ENCODE measurements at regions not wholly inside any gene's neighbourhood (a gene's known extent, or its start where the extent isn't known, plus 50 kb on each side); places are given as distances from the start of the nearest gene placed in this dataset.
A peak's percentile ranks its signal among the peaks of the same experiment; 100 is the strongest.
"Not testable (repeated sequence)": the region's sequence is repeated elsewhere in the genome, so short reads cannot be mapped to it uniquely, and the experiment has no call there.

DNA sequence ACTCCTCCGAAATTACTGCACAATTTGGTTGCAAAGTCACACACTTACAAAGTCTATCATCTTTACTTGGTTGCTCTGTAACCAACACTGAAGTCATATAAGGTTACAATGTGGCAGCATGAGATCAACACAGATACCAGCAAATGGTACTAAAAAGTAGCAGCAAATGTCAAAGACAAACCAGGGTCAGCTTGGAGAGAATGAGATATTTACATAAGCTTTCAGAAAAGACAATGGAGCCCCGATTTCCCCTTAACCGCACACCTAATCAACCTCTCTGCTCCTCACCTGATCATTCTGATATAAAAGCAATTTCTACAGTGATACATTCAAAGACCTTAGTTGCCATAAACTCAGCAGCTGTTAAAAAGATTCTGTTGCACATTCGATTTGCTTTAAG is 76.4 kb upstream of the FOXN3 start:
- no peak for DNase-seq (ENCODE audit: low read depth)

DNA sequence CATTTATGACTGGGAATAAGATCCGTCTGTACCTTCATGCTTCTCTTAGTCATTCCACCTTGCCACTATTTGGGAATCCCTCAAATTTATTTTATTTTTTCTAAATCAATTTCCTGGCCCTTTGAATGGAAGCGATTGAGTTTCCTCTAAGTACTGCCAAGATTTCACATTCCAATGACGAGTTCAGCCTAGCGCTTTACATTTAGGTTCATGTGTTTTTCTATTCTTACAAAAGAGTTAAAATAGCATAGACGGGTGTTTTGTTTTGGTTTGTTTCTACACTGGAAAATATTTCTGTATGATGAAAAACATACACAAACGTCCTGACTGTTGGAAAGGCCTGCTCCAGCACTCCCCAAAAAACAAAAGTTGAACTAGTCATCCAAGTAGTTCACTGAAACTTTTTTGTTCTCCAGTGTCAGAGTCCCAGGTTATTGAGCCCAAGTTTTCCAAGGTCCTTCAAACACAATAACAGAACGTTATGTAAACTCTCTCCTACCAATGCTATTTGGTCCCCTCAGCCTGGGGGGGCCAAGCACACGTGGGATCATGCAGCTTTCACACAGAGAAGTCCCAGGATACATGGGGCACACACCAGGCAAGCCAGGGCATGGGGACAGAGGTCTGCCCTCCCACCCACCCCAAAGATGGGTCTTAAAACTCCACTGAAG is 74.8 kb upstream of the FOXN3 start:
- no peak for DNase-seq (ENCODE audit: low read depth)

DNA sequence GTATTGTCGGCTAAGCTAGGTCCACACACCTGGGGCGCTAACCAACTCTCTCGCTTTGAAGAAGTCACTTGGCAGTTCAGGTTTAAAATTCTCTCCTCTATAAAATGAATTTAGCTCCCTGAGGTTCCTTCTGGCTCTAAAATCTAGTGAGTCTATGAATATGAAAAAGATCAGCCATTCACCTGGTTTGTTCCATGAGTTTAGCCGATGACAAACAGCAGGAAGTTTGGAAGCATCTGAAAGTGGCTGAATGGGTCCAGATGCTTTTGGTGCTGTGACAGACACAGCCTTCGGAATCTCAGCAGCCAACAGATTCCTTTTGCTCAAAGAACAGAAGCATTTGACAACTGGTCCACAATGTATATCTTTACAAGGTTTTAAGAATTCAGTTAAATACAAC is 73.4 kb upstream of the FOXN3 start:
- DNase-seq (ENCODE audit: low read depth) = no peak

DNA sequence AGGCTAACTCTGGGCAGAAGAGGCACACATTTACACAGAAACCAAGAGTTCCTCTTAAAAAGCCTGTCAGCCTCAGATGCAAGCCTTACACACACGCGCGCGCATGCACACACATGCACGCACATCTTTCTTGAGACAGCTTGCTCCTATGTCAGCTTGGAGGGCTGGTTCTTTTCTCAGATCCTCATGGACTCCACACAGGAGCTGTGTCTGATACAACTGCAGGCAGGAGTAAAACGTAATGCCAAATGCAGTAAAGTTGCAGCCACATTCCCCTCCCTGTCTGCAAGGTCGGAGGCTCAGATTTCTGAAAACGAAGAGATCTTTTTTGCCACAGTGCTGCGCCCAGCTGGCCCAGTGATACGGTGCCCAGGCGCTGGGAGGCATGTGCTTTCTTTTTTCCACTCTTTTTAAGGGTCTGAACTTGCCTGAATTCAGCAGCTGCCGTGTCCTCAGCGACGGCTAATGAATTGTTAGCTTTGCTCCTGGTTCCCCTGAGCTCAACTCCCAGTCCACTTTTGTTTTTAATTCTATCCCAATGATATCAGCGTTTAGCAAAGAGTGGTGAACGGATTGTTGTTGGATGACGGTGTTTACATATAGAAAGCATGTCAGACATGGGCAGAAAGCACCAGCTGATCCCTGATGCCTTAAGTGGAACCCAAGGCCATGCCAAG is 72.9 kb upstream of the FOXN3 start:
- no peak for DNase-seq (ENCODE audit: low read depth)

DNA sequence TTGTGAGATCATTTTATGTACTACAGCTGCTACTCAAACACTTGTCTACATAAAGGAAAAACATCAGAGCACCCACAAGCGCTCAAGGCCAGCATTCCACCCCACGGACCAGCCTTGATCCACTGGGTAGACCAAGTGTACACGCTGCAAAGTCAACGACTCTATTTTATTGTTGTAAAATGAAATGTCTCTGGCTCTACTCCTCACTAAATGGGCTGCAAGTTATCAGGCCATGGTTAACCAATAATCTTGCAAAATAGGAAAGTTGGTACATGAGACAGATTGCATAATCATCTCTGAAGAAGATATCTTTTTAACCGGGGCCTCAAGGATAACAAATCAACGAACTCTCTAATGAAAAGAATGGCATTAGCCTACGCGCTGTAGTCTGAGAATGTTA is 69.9 kb upstream of the FOXN3 start:
- DNase-seq (ENCODE audit: low read depth) = no peak

DNA sequence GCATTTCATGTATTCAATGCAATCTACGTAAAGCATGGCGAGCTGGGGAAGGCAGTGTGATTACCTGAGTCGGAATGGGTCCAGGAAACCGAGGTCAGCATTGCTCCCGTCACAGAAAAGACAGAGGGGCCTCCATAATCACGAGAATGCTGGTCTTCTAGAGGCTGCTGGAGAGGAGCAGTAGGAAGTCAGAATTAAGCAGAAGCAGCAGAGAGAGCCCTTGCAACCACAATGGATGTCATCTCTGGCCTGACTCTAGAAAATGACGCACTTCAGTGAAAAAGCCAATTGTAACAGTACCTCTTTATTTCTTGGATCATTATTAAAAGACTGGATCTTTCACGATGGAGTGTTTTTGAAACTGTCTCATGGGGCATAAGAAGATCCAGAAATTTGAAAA is 69.5 kb upstream of the FOXN3 start:
- no peak for DNase-seq (ENCODE audit: low read depth)

DNA sequence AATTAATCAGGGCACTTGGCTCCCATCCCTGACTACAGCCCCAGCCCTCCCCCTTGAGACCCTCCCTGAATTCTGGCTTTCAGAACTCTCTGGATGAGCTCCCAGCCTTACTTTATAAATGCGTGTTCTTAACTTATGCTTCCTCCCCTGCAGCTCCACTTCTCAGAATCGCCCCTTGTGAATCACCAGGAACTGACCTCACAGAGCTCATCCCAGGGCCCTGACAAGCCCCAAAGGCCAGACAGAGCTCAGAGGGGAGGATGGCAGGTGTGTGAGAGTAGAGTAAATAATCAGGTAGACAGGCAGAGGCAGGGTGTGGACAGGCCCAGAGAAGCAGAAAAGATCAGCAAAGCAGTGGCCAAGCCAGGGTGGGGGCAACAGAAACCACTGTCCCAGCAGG is 68.2 kb upstream of the FOXN3 start:
- DNase-seq (ENCODE audit: low read depth) = no peak

DNA sequence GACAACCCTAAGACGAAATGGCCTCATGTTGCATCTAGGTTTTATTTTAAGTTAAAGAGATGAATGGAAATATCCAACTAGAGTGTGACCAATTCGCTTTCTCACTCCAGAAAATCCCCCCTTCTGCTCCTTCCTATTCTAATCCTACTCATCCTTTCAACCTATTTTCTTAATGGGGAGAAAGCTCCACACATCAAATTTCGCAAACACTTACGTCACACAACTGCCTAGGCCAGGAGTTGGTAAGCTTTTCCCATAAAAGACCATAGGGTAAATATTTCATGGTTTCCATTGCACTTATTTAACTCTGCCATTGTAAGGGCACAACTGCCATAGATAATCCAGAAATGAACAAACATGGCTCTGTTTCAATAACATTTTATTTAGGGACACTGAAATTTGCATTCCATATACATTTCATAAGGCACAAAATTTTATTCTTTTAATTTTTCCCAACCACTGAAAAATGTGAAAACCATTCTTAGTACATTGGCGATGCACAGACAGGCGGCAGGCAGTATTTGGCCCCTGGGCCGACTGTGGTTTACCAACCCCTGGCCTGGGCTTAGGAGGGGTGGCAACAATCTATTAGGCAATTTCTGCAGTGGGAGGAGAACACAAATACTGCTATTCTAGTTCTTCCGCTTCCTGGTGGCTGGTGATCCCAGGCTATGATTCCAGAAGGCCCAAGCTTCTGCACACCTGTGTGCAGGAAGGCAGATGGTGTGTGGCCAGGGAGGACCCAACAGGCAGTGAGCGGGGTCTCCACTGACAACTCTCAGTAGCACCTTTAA is 67.2 kb upstream of the FOXN3 start:
- DNase-seq (ENCODE audit: low read depth) = no peak

DNA sequence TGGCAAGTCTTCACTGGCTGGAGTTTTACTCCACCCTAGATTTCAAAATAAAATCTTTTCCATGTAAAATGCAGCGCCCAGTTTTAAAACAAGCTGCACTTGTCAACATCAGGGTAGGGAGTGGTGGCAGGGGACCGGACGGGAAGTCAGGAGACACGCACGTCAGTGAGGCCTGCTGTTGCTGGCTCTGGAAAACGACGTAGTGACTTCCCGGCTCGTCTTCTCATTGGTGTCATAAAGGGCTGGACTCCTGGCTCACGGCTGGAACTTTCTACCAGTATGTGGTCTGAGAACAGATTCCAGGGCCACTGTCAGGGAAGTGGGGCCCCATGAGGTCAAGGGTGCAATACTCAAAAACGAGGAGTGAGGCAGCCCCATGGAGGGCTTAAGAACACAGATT is 64.2 kb upstream of the FOXN3 start:
- no peak for DNase-seq (ENCODE audit: low read depth)

DNA sequence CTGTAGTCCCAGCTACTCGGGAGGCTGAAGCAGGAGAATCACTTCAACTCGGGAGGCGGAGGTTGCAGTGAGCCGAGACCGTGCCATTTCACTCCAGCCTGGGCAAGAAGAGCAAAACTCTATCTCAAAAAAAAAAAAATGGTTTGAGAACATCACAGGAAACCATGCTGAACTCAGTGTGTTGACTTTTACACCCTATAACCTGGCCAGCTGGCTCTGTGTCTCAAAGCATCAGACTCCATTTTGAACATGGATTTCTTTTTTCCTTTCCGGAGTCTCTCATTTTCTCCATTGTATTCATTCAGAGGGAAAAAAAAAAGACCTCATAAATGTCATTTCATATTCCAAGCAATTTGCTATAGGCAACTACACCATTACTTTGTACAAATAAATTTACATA is 63.2 kb upstream of the FOXN3 start:
- DNase-seq (ENCODE audit: low read depth) = no peak

DNA sequence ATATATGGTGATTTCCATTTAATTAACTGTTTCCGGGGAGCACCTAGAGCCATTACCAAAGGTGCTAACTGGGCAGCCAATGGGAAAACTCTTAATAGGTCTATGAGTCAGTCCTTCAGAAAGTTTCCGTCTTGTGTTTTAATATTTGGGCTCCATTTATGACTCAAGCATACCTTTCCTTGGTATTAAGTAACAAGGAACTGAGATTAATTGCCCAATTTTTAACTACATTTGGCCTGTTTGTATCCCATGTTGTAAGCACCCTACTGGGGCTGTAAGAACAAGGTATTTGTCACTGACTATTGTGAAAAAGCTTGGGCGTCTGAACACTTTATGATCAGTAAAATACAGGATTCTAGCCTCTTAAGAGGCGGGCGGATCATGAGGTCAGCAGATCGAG is 62.8 kb upstream of the FOXN3 start:
- peak; percentile 85 for DNase-seq (ENCODE audit: low read depth)

DNA sequence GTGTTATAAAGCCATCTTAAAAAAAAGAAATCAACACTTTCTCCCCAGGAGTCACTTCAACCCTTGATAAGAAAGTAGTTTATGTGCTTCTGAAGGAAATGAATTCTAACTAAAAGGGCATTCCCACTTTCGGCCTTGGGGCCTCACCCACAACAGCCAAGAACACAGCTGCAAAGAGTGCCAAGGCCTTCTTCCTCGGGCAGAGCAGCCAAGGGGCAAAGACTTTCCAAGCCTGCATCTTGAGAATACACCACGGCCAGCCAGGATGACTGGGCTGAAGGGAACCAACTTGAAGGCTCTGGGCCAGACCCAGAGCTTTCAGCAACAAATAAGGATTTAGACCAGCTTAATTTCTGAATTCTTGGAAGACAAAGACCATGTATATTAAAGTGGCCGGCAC is 60.4 kb upstream of the FOXN3 start:
- DNase-seq (ENCODE audit: low read depth) = no peak

DNA sequence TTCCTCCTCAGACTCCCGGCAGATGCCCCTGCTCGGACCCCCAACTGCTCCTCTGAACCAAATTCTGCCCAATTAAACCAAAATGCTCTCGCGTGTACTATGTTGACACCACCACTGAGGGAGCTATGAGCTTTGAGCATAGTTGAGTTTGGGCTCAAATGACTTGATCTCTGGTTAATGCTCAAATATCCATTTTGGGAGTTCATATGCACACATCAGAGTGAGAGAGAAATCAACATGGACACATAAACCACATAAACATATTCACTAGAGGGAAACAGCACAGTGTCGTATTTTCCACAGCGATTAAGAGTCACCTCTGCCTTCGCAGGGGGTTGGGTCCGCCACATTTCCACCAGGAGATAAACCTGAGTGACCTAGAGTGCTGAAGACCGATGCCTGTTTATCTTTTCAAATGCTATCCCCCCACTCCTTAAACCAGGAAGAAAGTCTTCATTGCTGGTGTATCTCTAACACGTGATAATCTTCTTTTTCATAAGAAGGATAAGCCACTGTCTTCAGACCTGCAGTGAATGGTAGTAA is 59.4 kb upstream of the FOXN3 start:
- no peak for DNase-seq (ENCODE audit: low read depth)

DNA sequence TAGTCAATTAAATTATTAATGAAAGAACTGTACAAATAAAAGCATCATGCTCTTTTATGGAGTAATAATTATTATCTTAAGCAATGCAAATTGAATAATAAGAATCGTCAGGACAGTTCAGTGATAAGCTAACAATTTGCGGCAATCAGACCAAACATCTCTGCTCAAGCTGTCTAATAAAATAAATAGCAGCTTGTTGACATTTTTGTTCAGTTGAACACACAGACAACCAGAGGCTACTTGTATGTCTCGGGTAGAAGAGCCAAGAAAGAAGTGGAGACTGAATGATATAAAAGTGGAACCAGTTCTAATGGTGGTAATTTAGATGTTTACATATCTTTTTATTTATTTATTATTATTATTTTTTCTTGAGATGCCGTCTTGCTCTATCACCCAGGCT is 57.4 kb upstream of the FOXN3 start:
- DNase-seq (ENCODE audit: low read depth) = no peak

DNA sequence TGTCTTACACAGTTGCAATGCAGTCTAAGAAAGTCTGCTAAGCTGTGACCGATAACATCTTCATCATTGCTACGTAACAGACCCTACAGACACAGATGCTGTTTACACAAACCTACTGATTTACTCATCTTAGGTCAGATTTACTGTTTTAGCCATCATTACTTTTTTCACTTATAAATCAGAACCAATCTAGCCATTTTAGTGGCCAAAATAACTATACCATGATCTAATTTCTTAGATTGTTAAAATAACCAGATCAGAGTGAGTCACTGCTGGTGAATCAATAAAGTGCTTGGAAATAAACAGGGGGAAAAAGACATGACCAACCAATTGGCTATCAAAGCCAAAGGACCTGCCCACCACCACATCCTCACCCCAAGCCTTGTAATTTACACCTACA is 57.0 kb upstream of the FOXN3 start:
- peak; percentile 13 for DNase-seq (ENCODE audit: low read depth)

DNA sequence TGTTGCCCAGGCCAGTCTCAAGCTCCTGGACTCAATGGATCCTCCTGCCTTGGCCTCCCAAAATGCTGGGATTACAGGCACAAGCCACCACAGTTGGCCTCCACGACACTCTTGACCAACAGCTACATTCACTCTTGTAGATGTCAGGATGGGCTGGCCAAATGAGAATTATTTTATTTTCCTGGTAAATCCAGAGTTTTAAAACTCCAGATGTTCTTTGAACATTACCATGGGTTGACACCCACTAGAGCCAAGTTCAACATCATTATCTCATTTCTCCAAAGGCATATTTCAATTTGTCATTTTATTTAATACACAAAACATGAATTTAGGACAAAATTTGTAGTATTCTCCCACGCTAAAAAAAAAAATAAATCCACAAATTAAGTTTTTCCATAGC is 56.5 kb upstream of the FOXN3 start:
- no peak for DNase-seq (ENCODE audit: low read depth)

DNA sequence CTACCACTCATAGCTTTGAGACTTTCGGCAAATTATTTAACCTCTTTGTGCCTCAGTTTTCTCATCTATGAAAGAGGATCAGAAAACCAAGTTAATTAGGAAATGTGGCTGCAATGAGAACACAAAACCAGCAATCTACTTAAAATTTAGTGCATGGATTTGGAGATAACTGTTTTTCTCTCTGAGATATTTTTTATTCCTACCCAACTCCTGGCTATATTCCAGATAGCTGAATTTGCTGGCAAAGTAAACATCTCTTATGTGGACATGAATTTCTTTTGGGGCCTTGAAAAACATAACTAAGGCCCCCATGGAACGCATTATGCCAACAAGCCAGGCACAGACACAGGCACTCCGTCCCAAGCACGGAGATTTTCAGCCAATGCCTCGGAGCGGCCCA is 53.4 kb upstream of the FOXN3 start:
- DNase-seq (ENCODE audit: low read depth) = no peak

DNA sequence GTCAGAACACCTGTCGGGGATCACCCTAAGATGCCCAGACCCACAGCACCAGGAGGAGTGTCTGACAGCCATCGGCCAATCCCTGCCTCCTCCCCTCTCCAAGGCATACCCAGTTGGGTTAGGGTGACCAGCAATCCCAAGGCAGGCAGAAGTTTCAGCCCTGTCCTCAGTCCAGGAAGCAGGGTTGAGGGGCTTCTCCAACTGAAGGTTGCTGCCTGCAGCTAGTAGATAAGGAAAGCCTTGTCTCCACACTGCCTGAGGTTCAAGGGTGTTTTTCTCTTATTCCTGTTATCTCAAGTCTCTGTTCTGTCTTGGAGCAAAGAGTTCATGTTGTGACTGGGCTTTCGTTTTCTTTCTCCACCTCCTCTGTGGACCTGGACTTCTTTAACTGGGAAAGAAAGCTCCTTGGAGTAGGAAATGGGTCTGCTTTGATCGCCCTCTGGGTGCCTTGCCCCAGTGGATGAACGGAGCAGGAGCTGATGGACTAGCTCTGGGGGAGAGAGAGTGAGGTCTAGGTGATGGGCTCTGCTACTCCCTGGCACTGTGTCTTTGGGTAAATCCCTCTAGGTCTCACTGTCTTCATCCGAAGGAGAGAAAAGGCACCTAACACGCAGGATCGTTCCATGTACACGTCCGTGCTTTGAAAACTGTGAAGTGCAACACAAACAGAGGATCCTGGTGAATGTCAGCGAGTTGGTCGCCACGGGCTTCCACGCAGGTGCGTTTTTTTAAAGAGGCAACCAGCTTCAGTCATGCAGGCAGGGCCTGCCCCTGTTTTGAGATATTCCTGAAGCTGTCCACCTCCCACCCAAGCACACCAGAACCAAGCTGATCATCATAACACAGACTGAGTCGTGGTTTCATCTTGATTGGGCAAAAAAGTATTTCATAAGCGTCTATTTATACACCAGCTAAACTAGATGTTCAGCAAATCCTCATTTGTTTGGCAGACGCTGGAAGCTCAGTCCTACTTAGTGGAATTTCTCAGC is 52.5 kb upstream of the FOXN3 start:
- DNase-seq (ENCODE audit: low read depth) = no peak

DNA sequence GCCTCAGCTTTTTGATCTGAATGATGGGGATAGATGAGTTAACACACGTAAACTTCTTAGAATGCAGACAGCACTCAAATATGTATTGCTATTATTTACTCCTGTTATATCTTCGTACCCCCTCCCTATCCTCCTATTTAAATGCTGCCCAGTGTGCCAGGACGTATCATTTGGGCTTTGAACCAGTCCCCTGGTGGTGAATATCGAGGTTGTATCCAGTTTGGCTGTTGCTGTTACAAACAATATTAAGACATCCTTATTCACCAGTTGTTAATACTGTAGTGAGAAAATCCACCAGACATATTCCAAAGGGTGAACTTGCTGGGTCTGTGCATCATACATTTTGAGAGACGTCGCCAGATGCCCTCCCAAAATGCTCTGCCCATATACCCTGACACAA is 51.5 kb upstream of the FOXN3 start:
- no peak for DNase-seq (ENCODE audit: low read depth)

DNA sequence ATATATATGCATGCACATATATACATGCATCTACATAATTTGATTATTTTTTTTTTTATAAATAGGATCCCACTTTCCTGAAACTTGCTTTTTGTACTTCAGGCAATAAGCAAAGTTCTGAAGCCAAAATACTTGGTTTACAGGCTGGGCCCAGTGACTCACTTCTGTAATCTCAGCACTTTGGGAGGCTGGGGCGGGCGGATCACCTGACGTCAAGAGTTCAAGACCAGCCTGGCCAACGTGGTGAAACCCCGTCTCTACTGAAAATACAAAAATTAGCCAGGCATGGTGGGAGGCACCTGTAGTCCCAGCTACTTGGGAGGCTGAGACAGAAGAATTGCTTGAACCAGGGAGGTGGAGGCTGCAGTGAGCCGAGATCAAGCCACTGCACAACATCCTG is 51.0 kb upstream of the FOXN3 start:
- not testable (repeated sequence) for DNase-seq (ENCODE audit: low read depth)

DNA sequence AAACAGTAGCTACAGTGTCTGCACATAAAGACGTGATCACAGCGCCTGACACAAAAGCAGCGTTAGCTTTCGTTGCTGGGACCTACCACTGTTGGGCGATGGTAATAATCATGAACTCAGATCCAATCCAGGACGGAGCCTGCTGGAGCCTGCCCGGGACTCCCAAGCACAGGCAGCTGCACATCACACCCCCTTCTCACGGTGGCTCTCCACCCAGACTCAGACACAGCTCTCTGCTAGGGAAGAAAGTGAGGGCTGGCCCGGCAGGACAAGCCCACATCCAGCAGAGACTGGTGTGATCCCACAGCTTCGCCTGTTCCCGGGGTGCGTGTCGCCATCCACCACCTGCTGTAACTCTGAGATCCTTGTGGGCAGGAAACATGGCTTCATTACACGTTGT is 49.9 kb upstream of the FOXN3 start:
- no peak for DNase-seq (ENCODE audit: low read depth)
